ENCODE measurements at regions not wholly inside any gene's neighbourhood (a gene's known extent, or its start where the extent isn't known, plus 50 kb on each side); places are given as distances from the start of the nearest gene placed in this dataset.

DNA sequence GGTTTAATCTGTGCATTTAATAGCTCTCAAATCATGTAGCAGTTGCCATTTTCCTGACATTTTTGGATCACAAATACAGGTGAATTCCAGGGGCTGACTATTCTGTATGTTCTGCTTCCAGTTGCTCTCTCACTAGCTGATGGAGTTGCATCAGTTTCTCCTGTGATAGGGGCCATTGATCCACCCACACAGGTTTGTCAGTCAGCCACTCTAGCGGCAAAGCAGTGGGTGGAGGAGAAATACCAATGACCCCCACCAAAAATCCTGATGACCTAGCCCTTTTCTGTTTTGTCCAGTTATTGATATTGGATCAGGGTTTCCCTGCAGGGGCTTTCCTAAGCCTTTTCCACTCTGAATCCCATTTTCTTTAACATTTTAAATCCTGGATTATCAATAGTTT is 72.3 kb upstream of the BTN3A2 start:
- Histone ChIP-seq H3K4me1 (ENCODE audit: control insufficient read depth, insufficient read depth, low read length) (no peaks in the 10 kb centered on the region; the same call in 1 of the 2 replicates), H3K27ac (ENCODE audit: low read length) (no peak overlapping the region), H3K4me3 (ENCODE audit: low read depth in 2 of 2, low read length in 2 of 2) (no peak overlapping the region), H3K36me3 (ENCODE audit: control insufficient read depth, insufficient read depth, low read length) (no peaks in the 10 kb centered on the region), H3K9me3 (ENCODE audit: control insufficient read depth, insufficient read depth, low read depth, low read length) (peaks cover 10% of the 10 kb centered on the region; the same call in 1 of the 2 replicates), H3K27me3 (ENCODE audit: control insufficient read depth, insufficient read depth, low read length) (no peaks in the 10 kb centered on the region)
- no TSS peak for BruUV-seq (replicated peaks)
- intact Hi-C loops (cut with micrococcal nuclease; ENCODE audit: unreplicated experiment) = no loop called here
- ATAC-seq (no peak), DNase-seq (ENCODE audit: low read depth, low spot score) (no peak)
- POLR2A ChIA-PET = no interaction called here
- in situ Hi-C loops (cut with HindIII; ENCODE audit: low pct_unique_long_range_greater_than_20kb, low sequenced_read_pairs) = no loop called here
- CTCF ChIA-PET = no interaction called here
- TF ChIP-seq SIN3A (IDR thresholded peaks at IDR 0.05; ENCODE audit: borderline replicate concordance, insufficient read depth, low read depth, low read length) (no peak), POLR2AphosphoS5 (IDR thresholded peaks at IDR 0.05; ENCODE audit: low read depth, low read length) (no peak)
- TF ChIP-seq, protein P1, sequence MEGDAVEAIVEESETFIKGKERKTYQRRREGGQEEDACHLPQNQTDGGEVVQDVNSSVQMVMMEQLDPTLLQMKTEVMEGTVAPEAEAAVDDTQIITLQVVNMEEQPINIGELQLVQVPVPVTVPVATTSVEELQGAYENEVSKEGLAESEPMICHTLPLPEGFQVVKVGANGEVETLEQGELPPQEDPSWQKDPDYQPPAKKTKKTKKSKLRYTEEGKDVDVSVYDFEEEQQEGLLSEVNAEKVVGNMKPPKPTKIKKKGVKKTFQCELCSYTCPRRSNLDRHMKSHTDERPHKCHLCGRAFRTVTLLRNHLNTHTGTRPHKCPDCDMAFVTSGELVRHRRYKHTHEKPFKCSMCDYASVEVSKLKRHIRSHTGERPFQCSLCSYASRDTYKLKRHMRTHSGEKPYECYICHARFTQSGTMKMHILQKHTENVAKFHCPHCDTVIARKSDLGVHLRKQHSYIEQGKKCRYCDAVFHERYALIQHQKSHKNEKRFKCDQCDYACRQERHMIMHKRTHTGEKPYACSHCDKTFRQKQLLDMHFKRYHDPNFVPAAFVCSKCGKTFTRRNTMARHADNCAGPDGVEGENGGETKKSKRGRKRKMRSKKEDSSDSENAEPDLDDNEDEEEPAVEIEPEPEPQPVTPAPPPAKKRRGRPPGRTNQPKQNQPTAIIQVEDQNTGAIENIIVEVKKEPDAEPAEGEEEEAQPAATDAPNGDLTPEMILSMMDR (IDR thresholded peaks at IDR 0.05) = no peak
- TF ChIP-seq, protein P2, sequence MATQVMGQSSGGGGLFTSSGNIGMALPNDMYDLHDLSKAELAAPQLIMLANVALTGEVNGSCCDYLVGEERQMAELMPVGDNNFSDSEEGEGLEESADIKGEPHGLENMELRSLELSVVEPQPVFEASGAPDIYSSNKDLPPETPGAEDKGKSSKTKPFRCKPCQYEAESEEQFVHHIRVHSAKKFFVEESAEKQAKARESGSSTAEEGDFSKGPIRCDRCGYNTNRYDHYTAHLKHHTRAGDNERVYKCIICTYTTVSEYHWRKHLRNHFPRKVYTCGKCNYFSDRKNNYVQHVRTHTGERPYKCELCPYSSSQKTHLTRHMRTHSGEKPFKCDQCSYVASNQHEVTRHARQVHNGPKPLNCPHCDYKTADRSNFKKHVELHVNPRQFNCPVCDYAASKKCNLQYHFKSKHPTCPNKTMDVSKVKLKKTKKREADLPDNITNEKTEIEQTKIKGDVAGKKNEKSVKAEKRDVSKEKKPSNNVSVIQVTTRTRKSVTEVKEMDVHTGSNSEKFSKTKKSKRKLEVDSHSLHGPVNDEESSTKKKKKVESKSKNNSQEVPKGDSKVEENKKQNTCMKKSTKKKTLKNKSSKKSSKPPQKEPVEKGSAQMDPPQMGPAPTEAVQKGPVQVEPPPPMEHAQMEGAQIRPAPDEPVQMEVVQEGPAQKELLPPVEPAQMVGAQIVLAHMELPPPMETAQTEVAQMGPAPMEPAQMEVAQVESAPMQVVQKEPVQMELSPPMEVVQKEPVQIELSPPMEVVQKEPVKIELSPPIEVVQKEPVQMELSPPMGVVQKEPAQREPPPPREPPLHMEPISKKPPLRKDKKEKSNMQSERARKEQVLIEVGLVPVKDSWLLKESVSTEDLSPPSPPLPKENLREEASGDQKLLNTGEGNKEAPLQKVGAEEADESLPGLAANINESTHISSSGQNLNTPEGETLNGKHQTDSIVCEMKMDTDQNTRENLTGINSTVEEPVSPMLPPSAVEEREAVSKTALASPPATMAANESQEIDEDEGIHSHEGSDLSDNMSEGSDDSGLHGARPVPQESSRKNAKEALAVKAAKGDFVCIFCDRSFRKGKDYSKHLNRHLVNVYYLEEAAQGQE (IDR thresholded peaks at IDR 0.05; ENCODE audit: insufficient read depth in 1 of 2, low read depth in 2 of 2, low read length in 1 of 2) = no peak

DNA sequence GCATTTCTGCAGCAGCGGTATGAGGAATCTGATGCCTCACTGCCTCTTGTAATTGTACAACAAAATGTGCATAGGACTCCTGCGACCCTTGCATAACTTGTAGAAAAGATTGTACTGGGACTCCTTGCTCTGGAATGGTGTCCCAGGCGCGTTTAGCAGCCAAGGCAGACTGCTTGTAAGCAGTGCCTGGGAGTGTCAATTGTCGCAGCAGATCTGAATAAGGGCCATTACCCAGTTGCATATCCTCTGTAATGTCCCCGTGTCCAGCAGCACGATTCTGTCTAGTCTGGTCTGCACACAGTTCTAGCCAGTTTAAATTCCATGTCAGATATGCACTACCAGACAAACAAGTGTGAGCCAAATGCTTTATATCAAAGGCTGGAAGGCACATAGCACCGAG is 70.7 kb upstream of the BTN3A2 start:
- no peaks in the 10 kb centered on the region for H3K27me3 ChIP-seq (ENCODE audit: control insufficient read depth, insufficient read depth, low read length)
- CTCF ChIA-PET = no interaction called here
- DNase-seq (ENCODE audit: low read depth, low spot score) (no peak), ATAC-seq (no peak)
- TF ChIP-seq SIN3A (IDR thresholded peaks at IDR 0.05; ENCODE audit: borderline replicate concordance, insufficient read depth, low read depth, low read length) (no peak), TCF7L2 (IDR thresholded peaks at IDR 0.05; ENCODE audit: low read depth, low read length) (no peak), POLR2AphosphoS5 (IDR thresholded peaks at IDR 0.05; ENCODE audit: low read depth, low read length) (no peak)
- TF ChIP-seq, protein P1 (IDR thresholded peaks at IDR 0.05) = no peak
- TF ChIP-seq, protein P2 (IDR thresholded peaks at IDR 0.05; ENCODE audit: insufficient read depth in 1 of 2, low read depth in 2 of 2, low read length in 1 of 2) = no peak
- H3K9me3 ChIP-seq (ENCODE audit: control insufficient read depth, insufficient read depth, low read depth, low read length) = no peaks in the 10 kb centered on the region; the same call in 1 of the 2 replicates
- H3K4me1 ChIP-seq (ENCODE audit: control insufficient read depth, insufficient read depth, low read length) = peaks cover 5% of the 10 kb centered on the region; the same call in 1 of the 2 replicates
- no peak overlapping the region for H3K4me3 ChIP-seq (ENCODE audit: low read depth in 2 of 2, low read length in 2 of 2)
- intact Hi-C loops (cut with micrococcal nuclease; ENCODE audit: unreplicated experiment) = no loop called here
- H3K27ac ChIP-seq (ENCODE audit: low read length) = no peak overlapping the region
- no peaks in the 10 kb centered on the region for H3K36me3 ChIP-seq (ENCODE audit: control insufficient read depth, insufficient read depth, low read length)
- POLR2A ChIA-PET = interaction anchor here (0.7 kb wide), 1 partner anchor 73 kb away, joined by 10 read pairs; no protein-coding TSS in a partner anchor
- in situ Hi-C loops (cut with HindIII; ENCODE audit: low pct_unique_long_range_greater_than_20kb, low sequenced_read_pairs) = no loop called here
- BruUV-seq (replicated peaks) = no TSS peak
